T-helper 22 cell (primary cell): ENCODE measurements at regions not wholly inside any gene's neighbourhood (a gene's known extent, or its start where the extent isn't known, plus 50 kb on each side); places are given as distances from the start of the nearest gene placed in this dataset.

ENCODE experiments used
- DNase-seq: peaks from one replicate; pipeline ENCODE4 v3.0.0-alpha.2; 2020; ENCODE audit warnings: low read depth

- no peak for DNase-seq
Observed at GRCh38 chr1:25080294-25081209, 150.5 kb upstream of the RUNX3 start.

- no peak for DNase-seq
Observed at GRCh38 chr1:25079048-25079447, 149.0 kb upstream of the RUNX3 start.

DNA sequence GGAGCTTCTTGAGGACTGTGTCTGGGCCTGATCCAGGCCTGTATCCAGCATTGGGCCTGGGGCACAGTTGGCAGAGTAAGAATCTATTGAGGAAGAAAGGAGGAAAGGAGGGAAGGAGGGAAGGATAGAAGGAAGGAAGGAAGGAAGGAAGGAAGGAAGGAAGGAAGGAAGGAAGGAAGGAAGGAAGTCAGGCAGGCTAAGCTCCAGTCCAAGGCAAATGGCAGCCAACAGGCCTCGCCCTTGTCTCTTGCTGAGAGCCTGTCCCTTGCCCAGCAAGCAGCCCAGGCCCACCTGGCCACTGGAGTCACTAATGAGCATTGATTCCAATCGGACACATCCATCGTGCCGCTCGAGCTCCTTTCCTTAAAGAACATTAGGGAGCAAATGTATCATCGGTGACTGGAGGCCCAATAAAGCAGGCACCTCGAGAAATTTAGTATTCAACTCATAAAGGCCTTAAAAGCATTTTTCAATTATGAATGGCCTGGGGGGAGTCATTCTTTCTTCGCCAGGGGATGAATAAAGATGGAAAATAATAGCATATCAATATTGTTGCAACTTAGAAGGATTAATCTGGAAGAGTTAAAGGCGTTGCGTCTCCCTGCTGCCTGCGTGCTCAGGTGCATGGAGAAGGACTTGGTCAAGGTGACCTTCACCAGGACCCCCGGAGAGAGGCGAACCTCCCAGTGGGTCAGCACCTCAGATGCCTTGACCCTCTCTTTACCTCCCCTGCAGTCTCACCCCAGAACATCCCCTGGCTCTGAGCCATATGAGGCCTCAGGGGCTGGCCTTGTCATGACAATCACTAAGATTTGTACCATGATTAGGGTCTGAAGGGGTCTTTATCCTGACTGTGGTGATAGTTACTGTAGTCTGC is 144.5 kb upstream of the RUNX3 start:
- DNase-seq = no peak

GRCh38 chr1:25073640-25074270 is 143.7 kb upstream of the RUNX3 start:
- DNase-seq = no peak

- DNase-seq = no peak
Observed at GRCh38 chr1:25072461-25072860, 142.4 kb upstream of the RUNX3 start.

DNA sequence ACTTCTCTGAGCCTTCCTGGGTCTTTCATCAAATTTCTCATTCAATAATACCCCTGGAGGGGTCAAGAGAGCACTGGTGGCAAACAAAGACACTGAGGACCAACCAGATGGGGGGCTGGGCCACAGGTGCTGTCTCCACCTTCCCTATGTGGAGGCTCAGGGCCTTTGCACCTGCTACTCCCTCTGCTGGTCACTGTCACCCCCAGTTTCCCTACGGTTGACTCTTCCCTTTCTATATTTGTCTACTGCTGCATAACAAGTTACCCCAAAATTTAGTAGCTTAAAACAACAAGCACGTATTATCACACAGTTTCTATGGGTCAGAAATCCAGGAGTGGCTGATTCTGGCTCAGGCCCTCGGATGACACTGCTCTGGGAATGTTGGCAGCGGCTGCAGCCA is 138.8 kb upstream of the RUNX3 start:
- DNase-seq = no peak

DNA sequence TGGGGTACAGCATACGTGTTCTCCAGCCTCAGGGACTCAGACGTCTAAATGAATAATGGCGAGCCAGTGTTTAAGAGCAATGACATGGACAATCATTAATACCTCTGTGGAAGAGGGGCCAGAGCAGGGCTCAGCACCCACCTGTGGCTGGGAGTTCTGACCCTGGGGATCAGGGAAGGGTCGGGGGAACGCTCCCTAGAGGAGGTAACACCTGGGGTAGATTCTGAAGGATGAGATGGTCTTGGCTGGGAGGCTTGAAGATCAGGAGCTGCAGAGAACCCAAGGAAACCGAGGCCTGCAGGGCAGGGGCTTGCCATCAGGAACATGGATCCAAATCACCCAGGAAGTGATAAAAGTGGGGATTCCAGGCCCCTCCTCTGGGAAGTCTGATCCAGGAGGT is 138.2 kb upstream of the RUNX3 start:
- DNase-seq = no peak

- DNase-seq = no peak
Observed at GRCh38 chr1:25067518-25068251, 137.6 kb upstream of the RUNX3 start.

GRCh38 chr1:25066731-25067517 is 136.8 kb upstream of the RUNX3 start:
- no peak for DNase-seq

DNA sequence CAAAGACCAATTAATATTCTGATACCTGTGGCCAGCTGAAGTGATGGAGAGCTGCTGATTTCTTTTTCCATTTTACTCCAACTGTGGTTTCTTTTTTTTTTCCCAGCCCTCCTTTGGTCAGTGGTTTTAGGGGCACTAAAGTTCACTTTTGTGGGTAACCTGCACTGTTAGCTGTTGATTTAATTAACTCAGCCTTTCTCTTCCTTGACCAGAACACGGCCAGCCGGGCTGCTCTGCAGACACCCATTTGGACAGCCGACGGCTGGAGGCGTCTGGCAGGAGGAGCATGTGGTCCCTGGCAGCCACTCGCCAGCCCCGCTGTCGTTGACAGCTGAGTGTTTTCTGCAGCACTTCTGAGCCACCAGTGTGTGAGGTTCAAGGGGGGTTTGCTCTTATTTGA is 136.2 kb upstream of the RUNX3 start:
- no peak for DNase-seq

DNA sequence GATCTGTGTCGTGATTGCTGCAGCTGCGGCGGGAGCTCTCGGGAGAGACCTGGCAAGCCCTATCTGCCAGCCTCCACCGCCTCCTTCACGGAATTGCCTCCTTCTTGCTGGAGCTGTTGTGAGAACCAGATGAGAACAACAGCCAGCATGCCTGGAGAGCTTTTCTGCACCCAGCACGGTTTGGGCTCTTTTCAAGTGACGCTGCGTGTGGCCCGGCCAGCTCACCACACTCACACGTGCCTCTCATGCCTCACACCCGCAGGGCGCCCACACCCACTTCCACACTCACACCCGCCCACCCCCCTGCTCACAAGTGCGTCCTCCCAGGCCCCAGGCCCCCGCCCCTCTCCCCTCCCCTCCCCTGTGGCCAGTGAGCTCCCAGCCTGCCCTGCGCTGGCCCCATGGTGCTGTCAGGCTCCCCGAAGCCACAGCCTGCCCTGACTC is 135.7 kb upstream of the RUNX3 start:
- no peak for DNase-seq

- no peak for DNase-seq
Observed at GRCh38 chr1:25065321-25065721, 135.2 kb upstream of the RUNX3 start.

- DNase-seq = no peak
Observed at GRCh38 chr1:25064465-25065240, 134.6 kb upstream of the RUNX3 start.

- DNase-seq = no peak
Observed at GRCh38 chr1:25063591-25064416, 133.7 kb upstream of the RUNX3 start.

GRCh38 chr1:25062621-25063255 is 132.7 kb upstream of the RUNX3 start:
- DNase-seq = no peak

DNA sequence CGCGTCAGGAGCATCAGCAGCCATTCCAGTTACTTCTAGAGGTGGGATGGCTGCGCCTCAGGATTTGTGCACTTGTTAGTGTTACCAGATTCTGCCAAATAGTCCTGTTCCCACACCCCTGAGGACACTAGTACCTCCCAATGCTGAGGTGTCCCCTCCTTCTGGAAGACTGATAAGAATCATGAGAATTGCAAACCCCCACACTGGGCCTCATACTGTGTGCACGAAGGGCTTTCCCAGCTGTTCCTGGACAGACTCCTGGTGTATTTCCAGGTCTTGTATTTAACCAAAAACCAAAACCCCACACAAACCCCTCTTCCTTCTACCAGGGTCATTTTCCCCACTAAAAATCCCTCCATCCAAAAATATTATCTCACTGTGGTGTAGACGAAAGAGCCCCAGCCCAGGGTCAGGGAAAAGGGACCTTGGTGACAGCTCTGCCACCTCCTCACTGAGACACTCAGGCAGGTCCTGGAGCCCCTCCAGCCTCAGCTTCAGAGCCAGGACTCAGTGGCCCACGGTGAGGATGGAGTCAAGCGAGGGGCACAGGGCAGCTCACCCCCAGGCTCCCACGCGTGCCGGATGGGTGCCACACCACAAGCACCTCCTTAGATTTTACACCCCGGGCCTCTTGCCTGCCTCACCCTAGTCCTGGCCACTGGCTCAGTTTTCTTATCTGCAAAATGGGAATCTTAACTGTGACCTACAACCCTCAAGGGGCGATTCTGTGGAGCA is 131.4 kb upstream of the RUNX3 start:
- no peak for DNase-seq

GRCh38 chr1:25057188-25057587 is 127.1 kb upstream of the RUNX3 start:
- no peak for DNase-seq

DNA sequence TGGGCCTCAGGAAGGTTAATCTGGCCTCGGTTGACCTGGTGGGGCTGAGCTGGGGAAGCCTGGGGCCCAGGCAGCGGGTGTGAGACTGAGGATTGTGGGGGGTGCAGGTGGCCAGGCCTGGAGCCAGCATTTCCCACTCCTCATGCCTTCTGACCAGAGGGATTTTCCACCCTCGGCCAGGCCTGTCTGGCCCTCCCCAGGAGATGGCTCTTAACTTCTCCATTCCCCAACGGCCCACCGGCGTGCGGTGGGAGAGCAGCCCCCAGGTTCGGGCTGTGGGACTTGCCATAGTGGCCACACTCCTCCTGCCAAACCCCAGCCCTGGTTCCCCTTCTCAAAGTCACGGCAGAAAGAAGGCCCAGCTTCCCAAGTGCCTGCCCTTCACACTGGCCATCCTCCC is 126.5 kb upstream of the RUNX3 start:
- DNase-seq = no peak
